ENCODE measurements at regions not wholly inside any gene's neighbourhood (a gene's known extent, or its start where the extent isn't known, plus 50 kb on each side); places are given as distances from the start of the nearest gene placed in this dataset.

DNA sequence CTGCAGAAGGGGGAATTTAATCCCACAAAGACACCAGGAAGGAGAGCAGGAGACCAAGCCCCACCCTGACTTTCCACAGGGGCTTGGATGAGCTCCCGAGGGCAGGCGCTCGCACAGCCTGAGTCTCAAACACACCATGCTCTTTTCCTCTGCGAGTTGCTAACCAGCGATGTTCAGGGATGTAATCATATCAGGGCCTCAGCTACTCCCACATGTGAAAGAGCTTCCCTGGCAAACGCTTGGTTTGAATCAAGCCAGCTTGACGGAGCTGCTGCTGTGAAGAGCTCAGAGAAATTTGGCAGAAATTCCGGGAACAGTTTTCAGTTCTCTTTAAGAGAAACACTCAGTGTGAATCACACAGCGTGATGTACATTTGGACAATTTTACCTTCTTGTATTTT is 385.8 kb downstream of the GALR1 start:
- TF ChIP-seq CTCF (IDR thresholded peaks at IDR 0.05): no peak
- peak in 1 of 3 donors; percentile 22 for TF ChIP-seq POLR2AphosphoS5 (IDR thresholded peaks at IDR 0.05)
- no peak for TF ChIP-seq POLR2A (IDR thresholded peaks at IDR 0.05)
